IPS-18c (cell line): ENCODE measurements at regions not wholly inside any gene's neighbourhood (a gene's known extent, or its start where the extent isn't known, plus 50 kb on each side); places are given as distances from the start of the nearest gene placed in this dataset.

ENCODE experiments used
- H3K4me3 ChIP-seq: 2 replicates; pipeline ENCODE4 v1.7.0; 2013; ENCODE audit warnings: low read depth, mild to moderate bottlenecking, low read length, moderate library complexity; ENCODE audit not compliant: insufficient read depth
- H3K9me3 ChIP-seq: one replicate; pipeline ENCODE4 v1.6.1; 2013; ENCODE audit warnings: mild to moderate bottlenecking, low read length, moderate library complexity; ENCODE audit not compliant: control insufficient read depth, insufficient read depth

DNA sequence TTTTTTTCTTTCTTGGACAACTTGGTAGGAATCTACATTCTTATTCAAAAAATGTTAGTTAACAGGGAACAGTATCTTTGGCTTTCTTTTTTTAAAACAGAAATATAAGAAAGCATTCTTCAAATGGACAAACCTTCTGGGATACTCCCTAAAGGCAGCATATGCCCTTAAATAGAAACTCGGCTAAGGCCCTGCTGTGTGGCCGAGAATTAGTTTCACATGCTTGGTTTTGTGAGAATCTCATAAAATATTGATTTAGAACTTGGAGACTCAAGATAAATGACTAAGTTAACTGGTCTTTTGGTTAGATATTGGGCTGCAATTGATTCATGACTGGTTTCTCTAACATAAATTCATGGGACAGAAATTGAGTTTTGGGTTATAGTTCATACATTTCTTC is 359.9 kb upstream of the XYLT1 start:
- H3K9me3 ChIP-seq = no peaks in the 10 kb centered on the region
- H3K4me3 ChIP-seq = no peak overlapping the region

DNA sequence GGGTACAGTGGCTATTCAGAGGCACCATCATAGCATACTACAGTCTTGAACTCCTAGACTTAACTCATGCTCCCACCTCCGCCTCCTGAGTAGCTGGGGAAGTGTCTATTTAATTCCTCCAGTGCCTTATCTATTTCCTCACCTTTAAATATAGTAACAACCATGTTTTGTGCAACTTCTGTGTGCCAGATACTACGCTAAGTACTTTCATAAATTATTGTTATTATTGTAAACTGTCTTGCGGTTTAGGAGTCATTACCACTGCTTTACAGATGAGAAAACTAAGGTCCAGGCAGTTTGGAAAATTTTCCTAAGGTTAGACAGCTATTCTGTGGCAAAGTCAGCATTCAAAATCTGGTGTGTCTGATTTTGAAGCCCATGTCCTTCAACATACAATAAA is 359.1 kb upstream of the XYLT1 start:
- no peaks in the 10 kb centered on the region for H3K9me3 ChIP-seq
- H3K4me3 ChIP-seq = no peak overlapping the region

DNA sequence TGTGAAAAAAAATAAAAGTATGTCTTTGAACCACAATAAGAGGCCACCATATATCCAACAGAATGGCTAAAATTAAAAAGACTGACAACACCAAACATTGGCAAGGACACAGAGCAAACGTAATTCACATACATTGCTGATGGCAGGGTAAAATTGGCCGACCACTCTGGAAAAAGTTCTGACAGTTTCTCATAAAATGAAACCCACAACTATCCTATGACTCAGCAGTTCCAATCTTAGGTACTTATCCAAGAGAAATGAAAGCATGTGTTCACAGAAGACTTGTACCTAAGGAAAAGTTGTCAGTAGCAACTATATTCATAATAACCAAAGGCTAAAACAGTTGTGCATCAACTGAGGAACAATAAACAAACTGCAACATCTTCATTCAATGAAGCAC is 357.3 kb upstream of the XYLT1 start:
- Histone ChIP-seq H3K4me3 (no peak overlapping the region), H3K9me3 (no peaks in the 10 kb centered on the region)

DNA sequence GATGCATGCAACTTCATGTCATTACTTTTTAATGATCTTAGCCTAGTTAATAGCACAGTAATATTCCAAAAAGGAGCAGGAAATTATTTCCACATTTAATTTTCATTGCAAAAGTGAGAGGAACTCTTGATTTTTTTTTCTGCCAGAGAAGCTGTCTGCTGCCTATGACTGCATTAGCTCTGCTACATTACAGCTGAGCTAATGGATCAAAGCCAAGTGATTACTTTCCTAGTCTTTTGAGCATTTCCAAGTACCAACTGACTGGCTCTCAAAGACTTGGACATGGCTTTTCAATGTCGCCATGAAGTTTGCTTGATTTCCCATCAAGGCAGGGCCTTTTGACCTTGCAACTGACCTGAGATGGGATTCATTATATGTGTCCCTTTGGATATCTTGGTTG is 356.6 kb upstream of the XYLT1 start:
- Histone ChIP-seq H3K4me3 (no peak overlapping the region), H3K9me3 (no peaks in the 10 kb centered on the region)

DNA sequence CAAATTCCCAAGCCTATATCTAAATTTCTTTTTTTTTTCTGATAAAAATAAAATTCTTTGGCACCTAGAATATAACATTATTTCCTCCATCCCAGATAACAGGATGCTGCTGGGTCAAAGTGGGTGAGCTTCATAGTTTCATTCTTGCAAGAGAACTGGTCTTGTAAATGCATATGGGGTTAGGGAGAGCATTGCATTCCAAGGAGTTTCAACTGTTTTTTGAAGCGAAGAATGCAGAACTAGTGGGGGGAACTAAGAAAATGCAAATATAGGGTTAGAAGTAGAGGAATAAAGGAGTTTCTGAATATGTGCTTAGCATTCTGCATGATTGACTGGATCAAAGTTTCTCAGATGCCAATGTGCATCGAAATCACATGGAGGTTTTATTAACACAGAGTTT is 347.2 kb upstream of the XYLT1 start:
- peaks cover 4% of the 10 kb centered on the region for H3K9me3 ChIP-seq
- H3K4me3 ChIP-seq = peak overlapping the region; percentile 9; the same call in 1 of the 2 replicates

DNA sequence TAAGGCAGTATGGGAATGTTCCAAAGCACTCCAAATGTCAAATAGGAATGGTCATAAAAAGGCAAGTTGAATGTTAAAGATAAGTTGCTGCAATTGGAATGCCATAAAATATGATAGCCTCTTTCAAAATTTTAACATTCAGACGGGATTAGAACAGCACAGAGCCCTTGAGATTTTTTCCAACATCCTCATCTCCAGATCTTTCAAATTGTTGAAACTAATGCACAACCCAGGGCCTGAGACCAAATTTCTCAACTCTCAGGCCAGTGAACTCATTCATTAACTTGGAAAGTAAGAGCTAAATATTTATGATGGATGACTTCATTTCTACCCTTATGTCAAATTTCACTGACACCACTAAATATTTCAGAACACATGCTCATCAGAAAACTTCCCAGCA is 346.5 kb upstream of the XYLT1 start:
- H3K9me3 ChIP-seq = peaks cover 4% of the 10 kb centered on the region
- H3K4me3 ChIP-seq = no peak overlapping the region

DNA sequence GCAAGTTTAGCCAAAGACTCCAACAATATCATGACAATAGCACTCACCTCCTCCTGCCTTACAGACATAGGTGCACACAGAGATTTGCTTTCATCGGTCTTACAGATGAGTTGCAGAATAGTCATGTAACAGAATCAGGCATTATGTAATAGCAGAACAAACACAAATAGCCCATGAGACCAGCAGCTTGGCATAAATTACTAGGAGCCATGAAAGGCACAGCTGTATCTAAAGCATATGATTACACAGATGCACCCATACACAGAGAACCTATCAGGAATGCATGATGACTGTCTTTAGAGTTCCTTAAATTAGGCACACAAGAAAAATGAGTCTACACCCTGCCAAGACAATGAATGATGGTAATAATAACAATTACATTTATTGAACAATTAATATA is 342.0 kb upstream of the XYLT1 start:
- H3K9me3 ChIP-seq = peaks cover 4% of the 10 kb centered on the region
- no peak overlapping the region for H3K4me3 ChIP-seq

DNA sequence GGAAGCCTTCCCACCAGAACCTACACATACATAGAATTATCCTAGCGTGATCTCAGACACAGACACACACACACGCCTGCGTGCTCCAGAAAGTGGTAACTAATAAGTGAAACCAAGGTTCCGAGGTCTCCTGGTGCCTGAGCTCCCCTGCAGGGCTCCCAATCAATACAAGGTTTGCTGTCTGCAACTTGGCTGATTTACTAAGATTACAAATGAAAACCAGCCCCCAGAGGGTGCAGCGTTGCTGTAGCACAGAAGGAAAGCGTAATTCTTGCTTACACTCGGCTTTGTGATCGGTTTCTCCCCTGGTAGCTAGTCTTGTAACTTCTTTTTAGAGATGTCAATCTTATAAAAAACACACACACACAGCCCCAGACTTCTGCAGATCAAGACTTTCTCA is 334.1 kb upstream of the XYLT1 start:
- Histone ChIP-seq H3K9me3 (no peaks in the 10 kb centered on the region), H3K4me3 (no peak overlapping the region)

DNA sequence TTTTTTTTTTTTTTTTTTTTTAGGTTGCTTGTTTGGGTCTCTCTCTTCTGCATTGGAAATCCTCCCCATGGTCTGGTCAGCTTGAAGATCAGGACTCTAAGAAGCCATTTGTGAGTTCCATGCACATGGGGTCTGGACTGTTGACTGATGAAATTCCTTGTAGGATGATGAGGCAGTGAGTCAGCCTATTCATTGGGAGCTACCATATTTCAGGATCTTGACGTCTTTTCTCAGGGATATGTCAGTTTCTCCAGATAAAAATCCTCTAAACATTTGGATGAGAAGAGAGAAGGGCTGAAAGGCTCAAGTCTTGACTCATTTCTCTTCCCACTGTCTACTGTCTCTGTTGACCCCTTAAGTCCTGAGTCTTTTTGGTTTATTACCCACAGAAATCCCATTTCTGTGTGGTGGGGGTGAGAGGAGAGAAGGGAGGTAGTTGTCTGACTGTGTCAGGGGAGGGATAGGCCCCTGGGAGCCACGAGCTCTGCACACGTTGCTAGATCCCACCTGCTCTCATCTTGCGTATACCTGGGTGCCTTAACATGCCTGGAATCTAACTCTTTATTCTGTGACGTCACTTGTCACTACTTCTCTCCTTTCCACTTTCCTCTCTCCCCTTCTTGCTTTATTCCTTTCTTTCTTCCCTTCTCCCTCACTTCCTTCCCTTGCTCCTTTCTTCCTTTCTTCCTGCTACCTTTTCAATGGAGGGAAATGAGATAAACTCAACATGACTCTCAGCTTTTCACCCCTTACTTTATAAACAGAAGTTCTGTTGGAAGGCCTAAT is 333.1 kb upstream of the XYLT1 start:
- no peak overlapping the region for H3K4me3 ChIP-seq
- H3K9me3 ChIP-seq = no peaks in the 10 kb centered on the region

DNA sequence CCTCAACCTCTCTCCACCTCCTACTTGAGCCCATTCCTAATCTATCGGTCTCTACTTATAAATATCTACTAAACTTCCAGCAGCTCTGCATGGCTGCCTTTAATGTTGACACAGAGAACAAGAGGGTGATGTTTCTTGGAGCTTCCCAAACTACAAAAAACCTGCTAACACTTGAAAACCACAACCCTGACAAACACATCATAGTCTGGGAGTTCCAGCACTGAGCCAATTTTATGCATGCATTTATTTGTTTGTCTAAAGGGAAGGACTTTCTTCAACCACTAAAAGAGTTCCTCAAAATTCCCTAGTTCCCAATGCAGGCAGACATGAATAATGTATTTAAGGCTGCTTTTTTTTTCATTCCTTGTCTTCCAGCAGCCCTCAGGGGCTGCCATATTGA is 331.8 kb upstream of the XYLT1 start:
- Histone ChIP-seq H3K4me3 (no peak overlapping the region), H3K9me3 (no peaks in the 10 kb centered on the region)

DNA sequence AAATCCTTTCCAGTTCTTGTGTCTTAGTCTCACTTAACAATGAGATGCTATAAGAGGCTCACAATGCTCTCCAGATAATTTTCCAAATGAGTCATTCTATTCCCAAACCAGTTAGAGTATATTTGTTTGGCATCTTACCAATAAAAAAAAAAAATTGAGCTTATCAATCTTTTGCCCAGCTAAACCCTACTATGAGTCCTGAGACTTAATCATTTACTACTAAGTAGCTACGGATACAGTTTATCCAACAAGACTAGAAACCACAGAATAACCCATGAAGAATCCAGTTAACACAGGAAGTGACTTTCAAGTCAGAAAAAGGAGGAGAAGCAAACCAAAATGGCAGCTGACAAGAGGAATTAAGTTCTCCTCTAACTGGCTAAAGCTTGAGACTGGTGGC is 330.3 kb upstream of the XYLT1 start:
- no peak overlapping the region for H3K4me3 ChIP-seq
- H3K9me3 ChIP-seq = no peaks in the 10 kb centered on the region

DNA sequence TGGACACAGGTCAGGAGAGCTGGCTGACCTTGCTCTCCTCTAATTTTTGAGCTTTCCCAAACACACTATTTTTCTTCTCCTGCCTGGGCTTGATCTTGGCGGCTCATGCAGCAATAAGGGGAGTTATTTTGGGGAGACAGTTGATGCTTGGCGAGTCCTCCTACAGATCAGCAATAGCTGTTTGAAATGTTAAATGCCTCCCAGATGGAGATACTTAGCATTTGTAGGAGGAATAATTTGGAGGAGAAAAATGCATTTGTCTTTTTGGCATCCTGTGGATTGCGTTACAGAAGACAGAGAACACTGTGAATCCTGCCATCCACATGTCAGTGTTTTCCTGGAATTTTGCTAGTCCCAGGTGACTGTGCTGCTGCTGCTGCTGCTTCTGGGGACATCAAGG is 328.0 kb upstream of the XYLT1 start:
- Histone ChIP-seq H3K9me3 (no peaks in the 10 kb centered on the region), H3K4me3 (no peak overlapping the region)

DNA sequence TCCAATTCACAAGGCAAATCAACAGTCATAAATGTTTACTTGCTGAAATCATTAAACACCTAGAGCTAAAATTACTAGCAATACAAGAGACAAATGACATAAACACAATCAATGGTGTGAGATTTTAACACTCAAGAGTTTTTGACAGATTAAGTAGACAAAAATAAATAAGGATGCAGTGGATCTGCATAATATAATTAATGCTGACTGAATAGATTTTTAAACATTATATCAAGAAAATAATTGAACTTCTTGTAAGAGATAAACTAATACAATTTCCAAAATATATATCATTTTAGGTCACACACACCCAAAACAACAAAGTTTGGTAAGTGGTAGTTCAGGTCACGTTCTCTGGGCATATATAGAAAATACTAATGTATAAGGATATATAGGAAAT is 322.6 kb upstream of the XYLT1 start:
- Histone ChIP-seq H3K4me3 (no peak overlapping the region), H3K9me3 (no peaks in the 10 kb centered on the region)

DNA sequence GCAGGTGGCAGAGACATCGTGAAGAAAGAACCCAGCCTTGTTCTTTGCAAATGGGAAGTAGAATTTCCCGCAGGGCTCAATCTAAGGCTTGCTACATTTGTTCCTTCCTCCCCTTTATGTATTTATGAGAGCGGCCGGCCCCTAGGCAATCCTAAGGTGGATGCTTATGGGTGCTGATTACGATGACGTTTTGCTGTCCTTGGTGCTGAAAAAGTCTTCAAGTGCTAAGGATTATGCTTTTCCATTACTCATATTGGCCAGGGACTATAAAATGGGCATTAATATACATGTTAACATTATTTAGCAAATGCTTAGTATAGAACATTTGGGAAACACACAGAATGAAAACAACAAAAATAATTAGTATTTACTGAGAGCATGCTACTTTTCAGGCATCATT is 313.3 kb upstream of the XYLT1 start:
- Histone ChIP-seq H3K4me3 (no peak overlapping the region), H3K9me3 (no peaks in the 10 kb centered on the region)

DNA sequence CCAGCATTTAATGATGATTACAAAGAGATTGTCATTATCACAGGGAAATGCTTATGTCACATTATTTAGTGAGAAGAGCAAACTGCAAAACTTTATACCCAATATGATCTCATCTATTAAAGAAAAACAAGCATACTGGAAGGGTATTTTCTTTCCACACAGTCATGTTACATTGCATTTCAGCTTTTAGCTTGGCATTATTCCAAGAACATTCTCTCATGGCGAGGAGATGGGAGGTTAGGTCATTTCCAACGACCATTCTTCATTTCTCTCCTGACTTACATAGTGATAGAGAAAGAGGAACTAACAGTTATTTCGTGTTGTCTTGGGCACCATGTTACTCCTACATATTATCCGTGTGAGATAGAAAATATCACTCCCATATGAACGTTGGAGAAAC is 309.4 kb upstream of the XYLT1 start:
- no peak overlapping the region for H3K4me3 ChIP-seq
- no peaks in the 10 kb centered on the region for H3K9me3 ChIP-seq

DNA sequence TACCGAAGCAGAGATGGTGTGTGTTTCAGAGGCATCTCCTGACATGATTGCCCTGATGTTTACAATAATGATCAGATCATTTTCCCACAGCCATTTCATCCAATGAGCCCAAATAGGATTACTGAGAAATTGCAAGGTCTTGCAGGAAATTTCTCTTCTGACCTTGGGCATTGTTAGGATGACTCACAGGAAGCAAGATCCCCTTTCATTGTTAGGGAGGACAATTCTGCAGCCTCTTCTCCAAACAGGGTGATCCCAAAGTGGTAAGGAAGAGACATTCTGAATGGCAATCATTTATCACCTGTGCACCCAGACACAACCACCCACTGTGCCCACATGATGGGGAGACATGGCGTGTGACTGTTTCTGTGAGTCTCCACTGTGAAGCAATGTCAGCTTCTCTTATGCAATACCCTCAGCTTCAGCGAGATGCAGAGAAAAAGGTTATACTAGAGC is 306.7 kb upstream of the XYLT1 start:
- Histone ChIP-seq H3K9me3 (no peaks in the 10 kb centered on the region), H3K4me3 (no peak overlapping the region)

DNA sequence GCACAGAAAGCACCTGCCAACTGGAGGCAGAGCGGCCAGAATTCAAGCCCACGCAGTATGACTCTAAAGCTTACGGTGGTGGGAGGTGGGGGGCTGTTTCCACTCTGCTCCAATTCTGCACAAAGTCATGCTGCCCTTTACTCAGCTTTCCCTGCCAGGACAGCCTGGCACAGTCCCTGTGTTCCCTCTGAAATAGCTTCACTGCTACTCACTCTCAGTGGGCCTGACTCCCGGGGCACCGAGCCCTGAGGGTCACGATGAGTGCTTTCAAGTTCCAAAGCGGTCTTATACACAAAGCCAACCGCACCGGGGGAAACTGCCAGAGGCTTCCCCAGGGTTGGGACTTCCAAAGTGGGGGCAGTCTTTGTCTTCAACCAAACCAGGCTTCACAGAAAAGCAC is 306.1 kb upstream of the XYLT1 start:
- H3K9me3 ChIP-seq = no peaks in the 10 kb centered on the region
- H3K4me3 ChIP-seq = no peak overlapping the region

DNA sequence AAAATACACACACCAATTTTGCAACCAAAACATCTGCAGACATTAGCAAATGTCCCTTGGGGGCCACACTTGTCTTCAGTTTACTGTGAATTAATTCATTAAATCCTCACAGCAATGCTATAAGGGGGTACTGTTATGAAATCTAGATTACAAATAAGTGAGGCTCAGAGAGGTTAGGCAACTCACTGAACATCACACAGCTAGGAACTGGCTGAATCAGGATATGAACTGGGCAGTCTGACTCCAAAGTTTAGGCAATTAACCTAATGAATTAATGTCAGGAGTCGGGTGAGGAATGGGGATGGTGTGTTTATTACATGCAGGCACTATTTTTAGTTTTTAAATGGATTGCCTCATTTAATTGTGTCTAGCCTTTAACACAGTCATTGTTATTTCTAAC is 305.7 kb upstream of the XYLT1 start:
- Histone ChIP-seq H3K4me3 (no peak overlapping the region), H3K9me3 (no peaks in the 10 kb centered on the region)

DNA sequence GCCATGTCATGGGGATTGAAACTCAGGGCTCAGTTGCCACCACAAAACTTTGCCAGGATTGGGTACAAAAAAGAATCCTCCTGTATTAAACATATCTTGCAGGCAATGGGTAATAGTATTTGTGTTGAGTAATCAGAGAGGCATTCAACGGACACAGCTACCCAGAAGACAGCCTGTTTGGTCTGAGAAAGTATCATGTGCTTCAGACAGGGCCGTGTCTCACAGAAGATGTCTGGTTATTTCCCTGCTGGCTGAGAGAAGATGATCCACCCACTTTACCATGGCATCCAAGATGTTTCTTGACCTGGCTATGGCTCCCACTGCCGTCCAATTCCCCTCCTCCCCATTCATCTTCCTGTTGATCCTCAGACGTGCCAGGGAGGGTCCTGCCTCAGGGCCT is 304.3 kb upstream of the XYLT1 start:
- H3K9me3 ChIP-seq = no peaks in the 10 kb centered on the region
- H3K4me3 ChIP-seq = no peak overlapping the region
